ENCODE measurements at regions not wholly inside any gene's neighbourhood (a gene's known extent, or its start where the extent isn't known, plus 50 kb on each side); places are given as distances from the start of the nearest gene placed in this dataset.

DNA sequence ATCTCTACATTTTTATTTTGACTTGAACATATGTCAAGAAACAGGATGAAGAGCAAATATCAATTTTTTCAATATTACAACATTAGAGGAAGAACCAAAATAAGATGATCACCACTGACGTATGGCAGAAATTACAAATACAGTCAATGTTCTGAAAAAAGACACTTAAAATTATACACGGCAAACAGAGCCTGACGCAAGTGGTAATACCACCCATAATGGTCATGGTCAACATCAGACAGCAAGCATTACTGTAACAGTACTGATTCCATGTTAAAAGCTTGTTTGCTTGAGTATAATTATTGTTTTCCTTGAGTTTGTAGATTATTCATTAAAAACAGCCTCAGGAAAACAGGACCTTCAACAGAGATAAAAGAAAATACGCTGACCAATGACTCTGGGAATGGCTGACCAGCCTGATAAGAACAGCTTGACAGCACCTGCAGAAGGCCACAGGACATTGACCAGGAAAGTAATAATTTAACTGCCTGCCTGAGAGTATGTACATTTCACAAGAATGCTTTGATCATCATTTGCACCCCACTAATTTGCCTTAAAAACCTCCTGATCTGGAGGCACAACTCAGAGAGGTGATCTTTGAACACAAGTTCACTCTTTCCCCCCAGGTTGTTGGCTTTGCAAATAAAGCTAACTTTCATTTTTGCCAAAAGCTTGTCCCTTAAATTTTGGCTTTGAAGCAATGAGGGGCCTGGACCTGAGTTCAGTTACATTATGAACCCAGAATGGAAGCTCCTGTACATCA, 187.3 kb downstream of the IPO8 start:
- Histone ChIP-seq H3K27me3 (ENCODE audit: control insufficient read depth, insufficient read depth, low read length) (peaks cover 2% of the 10 kb centered on the region), H3K4me3 (ENCODE audit: insufficient read depth, low read depth, low read length) (no peak overlapping the region), H3K4me1 (ENCODE audit: control insufficient read depth, insufficient read depth, low read length) (no peaks in the 10 kb centered on the region), H2BK120ac (ENCODE audit: low read depth, low read length) (no peak overlapping the region), H3K23ac (ENCODE audit: low read depth, low read length) (no peak overlapping the region), H3K79me1 (ENCODE audit: low read depth in 1 of 2, low read length in 2 of 2) (no peaks in the 10 kb centered on the region), H4K91ac (ENCODE audit: insufficient read depth, low read depth, low read length) (no peak overlapping the region), H4K20me1 (ENCODE audit: insufficient read depth, low read length) (no peaks in the 10 kb centered on the region), H2AFZ (replicated peaks; ENCODE audit: low read length, poor library complexity) (no peak overlapping the region), H2AK9ac (replicated peaks; ENCODE audit: low read depth, low read length, poor library complexity) (no peak overlapping the region), H3K18ac (ENCODE audit: low read depth, low read length) (no peak overlapping the region), H3K4ac (ENCODE audit: low read depth, low read length) (no peak overlapping the region), H3K9ac (ENCODE audit: low read depth, low read length) (no peak overlapping the region), H2BK15ac (ENCODE audit: low read depth, low read length) (no peak overlapping the region), H4K8ac (ENCODE audit: low read depth in 2 of 2, low read length in 2 of 2) (no peak overlapping the region), H4K5ac (ENCODE audit: low read depth, low read length) (no peak overlapping the region), H3K14ac (replicated peaks; ENCODE audit: low read depth, low read length) (no peak overlapping the region), H2BK5ac (ENCODE audit: low read depth, low read length, poor library complexity, severe bottlenecking) (no peak overlapping the region), H3K27ac (ENCODE audit: insufficient read depth, low read length) (no peak overlapping the region), H3K9me3 (ENCODE audit: control insufficient read depth, insufficient read depth, low read length) (no peaks in the 10 kb centered on the region), H2BK20ac (ENCODE audit: low read depth, low read length) (no peak overlapping the region), H2AK5ac (ENCODE audit: low read depth, low read length) (no peak overlapping the region), H3K56ac (ENCODE audit: extremely low read depth, insufficient read depth, low read length) (no peak overlapping the region), H3K9me1 (ENCODE audit: insufficient read depth, low read length) (no peaks in the 10 kb centered on the region), H3K4me2 (ENCODE audit: low read depth, low read length) (no peak overlapping the region), H3K36me3 (ENCODE audit: control insufficient read depth, insufficient read depth, low read length) (no peaks in the 10 kb centered on the region)
- CTCF ChIA-PET: no interaction called here
- in situ Hi-C loops (cut with MboI; ENCODE audit: low sequenced_read_pairs): no loop called here
- no TSS peak for BruUV-seq (replicated peaks)
- no peak for DNase-seq
- intact Hi-C loops (cut with micrococcal nuclease): loop anchor here (10.0 kb wide), 1 partner anchor 984 kb away; no protein-coding TSS in a partner anchor
- dilution Hi-C loops (cut with HindIII; ENCODE audit: low sequenced_read_pairs, unreplicated experiment): no loop called here
- no peak for ATAC-seq (ENCODE audit: low read depth)
- POLR2A ChIA-PET (ENCODE audit: unreplicated experiment): no interaction called here
- WGBS, 2 experiments (ENCODE audit: extremely low coverage in 2 of 2, insufficient read length in 1 of 2): no CpG with 5 or more reads among the region's 4 CpGs
- TF ChIP-seq CEBPB (IDR thresholded peaks at IDR 0.05; ENCODE audit: low read depth, low read length): no peak
